HG03439 (cell line): ENCODE measurements at regions not wholly inside any gene's neighbourhood (a gene's known extent, or its start where the extent isn't known, plus 50 kb on each side); places are given as distances from the start of the nearest gene placed in this dataset.

Source experiments
- ATAC-seq: cut with Tn5 transposase; IDR thresholded peaks from one replicate; pipeline ENCODE4 v1.9.1; 2021; ENCODE audit warnings: mild to moderate bottlenecking, moderate library complexity; ENCODE audit not compliant: unreplicated experiment

- ATAC-seq = no peak
Measured at GRCh38 chr13:39279077-39279476, 240.8 kb downstream of the NHLRC3 start.

GRCh38 chr13:39281539-39282150, 243.4 kb downstream of the NHLRC3 start:
- ATAC-seq = no peak

- ATAC-seq = peak; percentile 75
Measured at GRCh38 chr13:39282400-39282972, 244.2 kb downstream of the NHLRC3 start.

- no peak for ATAC-seq
Measured at GRCh38 chr13:39283072-39283471, 244.8 kb downstream of the NHLRC3 start.

GRCh38 chr13:39284801-39285388, 246.6 kb downstream of the NHLRC3 start:
- ATAC-seq = no peak
